SKM-1 (cell line): ENCODE measurements at regions not wholly inside any gene's neighbourhood (a gene's known extent, or its start where the extent isn't known, plus 50 kb on each side); places are given as distances from the start of the nearest gene placed in this dataset.

Experiments used
- DNase-seq: peaks from one replicate; lab custom pipeline; 2025; ENCODE audit not compliant: unreplicated experiment; lab: John Stamatoyannopoulos, UW

- DNase-seq, result no peak
These were observed 319.4 kb downstream of the BRINP2 start for GRCh38 chr1:177490036-177490639.

- no peak for DNase-seq
These were observed 318.0 kb downstream of the BRINP2 start for GRCh38 chr1:177488722-177489121.

- DNase-seq, result no peak
These were observed 316.7 kb downstream of the BRINP2 start for GRCh38 chr1:177487481-177487880.

GRCh38 chr1:177480741-177481305 lies 310.1 kb downstream of the BRINP2 start:
- DNase-seq, result no peak

GRCh38 chr1:177479600-177479999 lies 308.8 kb downstream of the BRINP2 start:
- no peak for DNase-seq

GRCh38 chr1:177476676-177477075 lies 305.9 kb downstream of the BRINP2 start:
- no peak for DNase-seq

GRCh38 chr1:177472567-177472966 lies 301.8 kb downstream of the BRINP2 start:
- DNase-seq, result no peak

- DNase-seq, result no peak
These were observed 300.5 kb downstream of the BRINP2 start for GRCh38 chr1:177471244-177471643.

GRCh38 chr1:177469519-177469918 lies 298.8 kb downstream of the BRINP2 start:
- no peak for DNase-seq

- no peak for DNase-seq
These were observed 295.5 kb downstream of the BRINP2 start for GRCh38 chr1:177466286-177466685.

- DNase-seq, result no peak
These were observed 293.9 kb downstream of the BRINP2 start for GRCh38 chr1:177464686-177465085.

GRCh38 chr1:177451191-177451590 lies 280.4 kb downstream of the BRINP2 start:
- DNase-seq, result no peak

GRCh38 chr1:177448652-177449357 lies 278.0 kb downstream of the BRINP2 start:
- DNase-seq, result no peak

GRCh38 chr1:177448036-177448615 lies 277.4 kb downstream of the BRINP2 start:
- no peak for DNase-seq

- DNase-seq, result no peak
These were observed 274.4 kb downstream of the BRINP2 start for GRCh38 chr1:177444997-177445746.

GRCh38 chr1:177443003-177443402 lies 272.2 kb downstream of the BRINP2 start:
- DNase-seq, result no peak

- DNase-seq, result no peak
These were observed 271.8 kb downstream of the BRINP2 start for GRCh38 chr1:177442584-177442983.

GRCh38 chr1:177441281-177441680 lies 270.5 kb downstream of the BRINP2 start:
- DNase-seq, result no peak

- DNase-seq, result no peak
These were observed 270.1 kb downstream of the BRINP2 start for GRCh38 chr1:177440821-177441220.

GRCh38 chr1:177439301-177439700 lies 268.5 kb downstream of the BRINP2 start:
- no peak for DNase-seq

GRCh38 chr1:177435364-177435763 lies 264.6 kb downstream of the BRINP2 start:
- no peak for DNase-seq
